Mesendoderm (in vitro differentiated cells): ENCODE measurements at regions not wholly inside any gene's neighbourhood (a gene's known extent, or its start where the extent isn't known, plus 50 kb on each side); places are given as distances from the start of the nearest gene placed in this dataset.

Experiments
- DNase-seq: peaks from one replicate; pipeline ENCODE4 v3.0.0; 2013
- H2AK5ac ChIP-seq: 2 replicates; pipeline ENCODE4 v1.6.1; 2013; ENCODE audit warnings: low read length, inconsistent platforms
- H2BK120ac ChIP-seq: 2 replicates; pipeline ENCODE4 v1.6.1; 2013; ENCODE audit warnings: low read depth, mild to moderate bottlenecking, low read length, moderate library complexity, mixed read lengths
- H2BK15ac ChIP-seq: replicated peaks from 2 replicates; pipeline ENCODE4 v1.6.1; 2013; ENCODE audit warnings: low read depth, mild to moderate bottlenecking, moderate library complexity
- H2BK5ac ChIP-seq: 2 replicates; pipeline ENCODE4 v1.6.1; 2013; ENCODE audit warnings: low read length, inconsistent platforms
- H3K18ac ChIP-seq: 2 replicates; pipeline ENCODE4 v1.6.1; 2013; ENCODE audit warnings: mild to moderate bottlenecking, low read length, mixed read lengths
- H3K23ac ChIP-seq: one replicate; pipeline ENCODE4 v1.6.1; 2013; ENCODE audit warnings: low read length
- H3K27ac ChIP-seq: 2 replicates; pipeline ENCODE4 v1.5.1; 2013; ENCODE audit warnings: low read depth, mild to moderate bottlenecking, inconsistent platforms, low read length, moderate library complexity
- H3K27me3 ChIP-seq: 2 replicates; pipeline ENCODE4 v1.6.1; 2013; ENCODE audit warnings: low read length, control low read depth, mild to moderate bottlenecking, inconsistent platforms; ENCODE audit not compliant: insufficient read depth, poor library complexity
- H3K36me3 ChIP-seq: 2 replicates; pipeline ENCODE4 v1.6.1; 2013; ENCODE audit warnings: low read length, inconsistent platforms; ENCODE audit not compliant: control insufficient read depth, insufficient read depth
- H3K4ac ChIP-seq: one replicate; pipeline ENCODE4 v1.6.1; 2013; ENCODE audit warnings: low read depth, mild to moderate bottlenecking, low read length, moderate library complexity
- H3K4me1 ChIP-seq: 2 replicates; pipeline ENCODE4 v1.6.1; 2013; ENCODE audit warnings: low read depth, low read length, inconsistent platforms; ENCODE audit not compliant: control insufficient read depth
- H3K4me2 ChIP-seq: 2 replicates; pipeline ENCODE4 v1.6.1; 2013; ENCODE audit warnings: low read length
- H3K4me3 ChIP-seq: 2 replicates; pipeline ENCODE4 v1.5.1; 2013; ENCODE audit warnings: mild to moderate bottlenecking, low read length
- H3K56ac ChIP-seq: one replicate; pipeline ENCODE4 v1.6.1; 2013; ENCODE audit warnings: low read length
- H3K79me1 ChIP-seq: 2 replicates; pipeline ENCODE4 v1.6.1; 2013; ENCODE audit warnings: low read length, inconsistent platforms
- H3K79me2 ChIP-seq: 2 replicates; pipeline ENCODE4 v1.6.1; 2013; ENCODE audit warnings: mild to moderate bottlenecking, low read length; ENCODE audit not compliant: control insufficient read depth, insufficient read depth
- H3K9ac ChIP-seq: 2 replicates; pipeline ENCODE4 v1.6.1; 2013; ENCODE audit warnings: low read length, inconsistent platforms
- H4K5ac ChIP-seq: one replicate; pipeline ENCODE4 v1.6.1; 2013; ENCODE audit warnings: low read length
- H4K8ac ChIP-seq: one replicate; pipeline ENCODE4 v1.6.1; 2013; ENCODE audit warnings: low read depth, mild to moderate bottlenecking, control low read depth, low read length, moderate library complexity
- WGBS: extraction: QIAGEN DNeasy Blood & Tissue Kit; methylation state at CpG from one replicate; pipeline ENCODE4 v1.1.7; 2013; ENCODE audit warnings: low lambda C conversion rate, missing lambda C conversion rate; ENCODE audit not compliant: insufficient coverage; ENCODE audit errors: extremely low coverage; 5-methylcytosine and 5-hydroxymethylcytosine counted together

DNA sequence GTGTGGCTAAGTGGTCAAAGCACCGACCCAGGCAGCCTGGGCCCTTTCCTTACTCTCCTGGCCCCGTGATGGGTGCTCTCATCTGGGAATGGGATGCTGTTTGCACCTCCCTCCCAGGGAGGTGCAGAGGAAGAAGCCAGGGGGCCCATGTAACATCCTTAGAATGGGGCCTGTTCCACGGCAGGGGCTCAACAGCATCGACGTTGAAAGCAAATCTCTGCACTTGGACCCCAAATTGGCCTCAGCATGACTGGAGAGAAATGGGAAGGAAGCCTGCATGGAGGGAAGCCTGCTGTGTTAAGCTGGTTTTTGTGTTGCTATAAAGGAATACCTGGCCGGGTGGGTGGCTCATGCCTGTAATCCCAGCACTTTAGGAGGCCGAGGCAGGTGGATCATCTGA is 1288.4 kb downstream of the TBC1D22A start:
- WGBS, result no CpG with 5 or more reads among the region's 7 CpGs

GRCh38 chr22:48049116-48049515 is 1286.7 kb downstream of the TBC1D22A start:
- Histone ChIP-seq H3K23ac (no peak overlapping the region), H3K4me3 (no peak overlapping the region), H2BK120ac (no peak overlapping the region), H3K79me1 (no peaks in the 10 kb centered on the region), H2AK5ac (no peak overlapping the region), H2BK15ac (no peak overlapping the region), H3K4ac (no peak overlapping the region), H3K27me3 (no peaks in the 10 kb centered on the region), H3K56ac (no peak overlapping the region), H4K5ac (no peak overlapping the region), H3K79me2 (no peaks in the 10 kb centered on the region), H4K8ac (no peak overlapping the region), H3K4me1 (no peaks in the 10 kb centered on the region), H2BK5ac (no peak overlapping the region), H3K27ac (no peak overlapping the region), H3K36me3 (no peaks in the 10 kb centered on the region), H3K18ac (no peak overlapping the region), H3K9ac (no peak overlapping the region), H3K4me2 (no peak overlapping the region)
- DNase-seq, result no peak
- no CpG with 5 or more reads among the region's 10 CpGs for WGBS

More for the DNA sequence above, 1288.4 kb downstream of the TBC1D22A start:
- H3K79me1 ChIP-seq, result no peaks in the 10 kb centered on the region
- DNase-seq, result no peak
- no peaks in the 10 kb centered on the region for H3K27me3 ChIP-seq
- H3K9ac ChIP-seq, result no peak overlapping the region
- no peak overlapping the region for H2AK5ac ChIP-seq
- H2BK5ac ChIP-seq, result no peak overlapping the region
- no peak overlapping the region for H4K5ac ChIP-seq
- no peak overlapping the region for H3K4ac ChIP-seq
- no peak overlapping the region for H3K23ac ChIP-seq
- no peak overlapping the region for H3K56ac ChIP-seq
- H3K4me1 ChIP-seq, result no peaks in the 10 kb centered on the region
- no peak overlapping the region for H2BK120ac ChIP-seq
- H4K8ac ChIP-seq, result no peak overlapping the region
- no peaks in the 10 kb centered on the region for H3K36me3 ChIP-seq
- no peak overlapping the region for H2BK15ac ChIP-seq
- no peak overlapping the region for H3K18ac ChIP-seq
- H3K27ac ChIP-seq, result no peak overlapping the region
- no peak overlapping the region for H3K4me3 ChIP-seq
- no peaks in the 10 kb centered on the region for H3K79me2 ChIP-seq
- H3K4me2 ChIP-seq, result no peak overlapping the region

GRCh38 chr22:48047722-48048500 is 1285.5 kb downstream of the TBC1D22A start:
- no CpG with 5 or more reads among the region's 9 CpGs for WGBS
- H3K9ac ChIP-seq, result no peak overlapping the region
- no peak overlapping the region for H3K18ac ChIP-seq
- no peak overlapping the region for H3K4ac ChIP-seq
- no peak overlapping the region for H3K4me3 ChIP-seq
- H4K8ac ChIP-seq, result no peak overlapping the region
- no peak overlapping the region for H4K5ac ChIP-seq
- H3K56ac ChIP-seq, result no peak overlapping the region
- H3K79me1 ChIP-seq, result no peaks in the 10 kb centered on the region
- H3K79me2 ChIP-seq, result no peaks in the 10 kb centered on the region
- no peak for DNase-seq
- no peaks in the 10 kb centered on the region for H3K36me3 ChIP-seq
- H2AK5ac ChIP-seq, result no peak overlapping the region
- H3K27ac ChIP-seq, result no peak overlapping the region
- no peak overlapping the region for H2BK15ac ChIP-seq
- H3K4me1 ChIP-seq, result no peaks in the 10 kb centered on the region
- H3K4me2 ChIP-seq, result no peak overlapping the region
- H3K23ac ChIP-seq, result no peak overlapping the region
- no peaks in the 10 kb centered on the region for H3K27me3 ChIP-seq
- H2BK120ac ChIP-seq, result no peak overlapping the region
- no peak overlapping the region for H2BK5ac ChIP-seq

DNA sequence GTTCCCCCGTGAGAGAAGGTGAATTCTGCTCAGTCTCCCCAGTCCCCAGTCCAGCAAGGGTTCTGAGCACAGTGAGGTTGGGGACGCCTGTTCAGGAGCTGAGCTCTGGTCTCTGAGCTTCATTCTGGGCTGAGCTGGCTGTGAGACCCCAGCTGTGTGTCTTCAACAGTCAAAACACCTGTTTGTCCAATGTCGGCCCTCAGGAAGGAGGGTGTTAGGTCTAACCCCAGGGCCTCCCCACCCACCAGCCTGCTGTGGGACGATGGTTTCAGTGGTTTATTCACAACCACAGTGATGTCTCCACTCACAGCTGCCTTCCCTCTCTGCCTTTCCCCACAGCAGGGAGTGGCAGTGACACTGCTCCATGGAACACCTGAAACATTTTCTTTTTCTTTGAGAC is 1282.9 kb downstream of the TBC1D22A start:
- H3K79me1 ChIP-seq, result no peaks in the 10 kb centered on the region
- H3K27me3 ChIP-seq, result no peaks in the 10 kb centered on the region
- no peak overlapping the region for H4K8ac ChIP-seq
- no peak overlapping the region for H3K23ac ChIP-seq
- H3K4me2 ChIP-seq, result no peak overlapping the region
- H3K36me3 ChIP-seq, result no peaks in the 10 kb centered on the region
- no peak overlapping the region for H2BK120ac ChIP-seq
- no CpG with 5 or more reads among the region's 4 CpGs for WGBS
- no peak overlapping the region for H2BK15ac ChIP-seq
- H4K5ac ChIP-seq, result no peak overlapping the region
- no peak overlapping the region for H3K18ac ChIP-seq
- DNase-seq, result no peak
- no peak overlapping the region for H3K4me3 ChIP-seq
- H3K4ac ChIP-seq, result no peak overlapping the region
- no peak overlapping the region for H3K27ac ChIP-seq
- H3K9ac ChIP-seq, result no peak overlapping the region
- no peak overlapping the region for H2AK5ac ChIP-seq
- H3K79me2 ChIP-seq, result no peaks in the 10 kb centered on the region
- H2BK5ac ChIP-seq, result no peak overlapping the region
- no peak overlapping the region for H3K56ac ChIP-seq
- no peaks in the 10 kb centered on the region for H3K4me1 ChIP-seq

DNA sequence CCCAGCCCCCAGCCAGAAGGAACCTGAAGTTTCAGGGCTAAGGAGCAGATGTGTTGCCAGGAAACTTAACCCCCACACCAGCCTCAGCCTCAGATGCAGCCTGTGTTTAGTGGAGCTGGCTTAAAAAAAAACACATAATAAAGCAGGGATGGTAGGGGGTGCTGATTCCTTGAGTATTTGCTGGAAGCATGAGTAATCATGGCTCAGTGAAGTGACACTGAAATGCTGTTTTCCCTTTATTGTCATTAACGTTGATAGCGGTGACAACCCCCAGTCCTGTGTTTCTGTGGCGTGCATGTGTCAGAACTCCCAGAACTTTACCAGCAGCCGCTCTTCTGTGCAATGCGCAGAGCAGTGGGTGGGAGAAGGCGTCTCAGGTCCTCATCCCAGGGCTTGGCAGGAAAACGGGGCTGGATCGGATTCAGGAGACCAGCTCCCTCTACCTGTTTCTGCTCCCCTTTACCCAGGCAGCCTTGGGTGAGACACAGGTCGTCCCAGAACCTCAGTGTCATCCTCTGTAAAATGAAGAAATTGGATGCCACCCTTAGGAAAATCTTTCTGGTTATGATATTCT is 1282.1 kb downstream of the TBC1D22A start:
- no peak overlapping the region for H3K18ac ChIP-seq
- H3K79me1 ChIP-seq, result no peaks in the 10 kb centered on the region
- no peak overlapping the region for H3K4me2 ChIP-seq
- no peak overlapping the region for H4K5ac ChIP-seq
- H2AK5ac ChIP-seq, result no peak overlapping the region
- no peaks in the 10 kb centered on the region for H3K79me2 ChIP-seq
- H3K56ac ChIP-seq, result no peak overlapping the region
- H2BK15ac ChIP-seq, result no peak overlapping the region
- no peak overlapping the region for H2BK120ac ChIP-seq
- no peak overlapping the region for H3K9ac ChIP-seq
- no peak overlapping the region for H3K4ac ChIP-seq
- H3K27me3 ChIP-seq, result no peaks in the 10 kb centered on the region
- H3K36me3 ChIP-seq, result no peaks in the 10 kb centered on the region
- no peak overlapping the region for H3K27ac ChIP-seq
- no peak overlapping the region for H4K8ac ChIP-seq
- DNase-seq, result no peak
- no peak overlapping the region for H3K23ac ChIP-seq
- H2BK5ac ChIP-seq, result no peak overlapping the region
- WGBS, result no CpG with 5 or more reads among the region's 9 CpGs
- H3K4me3 ChIP-seq, result no peak overlapping the region
- H3K4me1 ChIP-seq, result no peaks in the 10 kb centered on the region
